Fibroblast of skin of scalp (primary cell): ENCODE measurements at regions not wholly inside any gene's neighbourhood (a gene's known extent, or its start where the extent isn't known, plus 50 kb on each side); places are given as distances from the start of the nearest gene placed in this dataset.

Source experiments
- DNase-seq: peaks from one replicate; pipeline ENCODE4 v3.0.0-alpha.2; 2013

- DNase-seq, result peak; percentile 11
Observed at GRCh38 chr5:97601651-97602050, 418.6 kb upstream of the RIOK2 start.

GRCh38 chr5:97606531-97606930, 423.5 kb upstream of the RIOK2 start:
- DNase-seq, result no peak

GRCh38 chr5:97608501-97608900, 425.5 kb upstream of the RIOK2 start:
- DNase-seq, result no peak

GRCh38 chr5:97618721-97619120, 435.7 kb upstream of the RIOK2 start:
- peak; percentile 90 for DNase-seq

- DNase-seq, result no peak
Observed at GRCh38 chr5:97623441-97623840, 440.4 kb upstream of the RIOK2 start.

- peak; percentile 8 for DNase-seq
Observed at GRCh38 chr5:97624886-97625285, 441.8 kb upstream of the RIOK2 start.

GRCh38 chr5:97627272-97627671, 444.2 kb upstream of the RIOK2 start:
- peak; percentile 2 for DNase-seq

- DNase-seq, result peak; percentile 14
Observed at GRCh38 chr5:97628031-97628430, 445.0 kb upstream of the RIOK2 start.

GRCh38 chr5:97628807-97629206, 445.8 kb upstream of the RIOK2 start:
- DNase-seq, result peak; percentile 2

GRCh38 chr5:97629276-97629675, 446.2 kb upstream of the RIOK2 start:
- peak; percentile 79 for DNase-seq

- DNase-seq, result no peak
Observed at GRCh38 chr5:97635553-97635952, 452.5 kb upstream of the RIOK2 start.

GRCh38 chr5:97636766-97637165, 453.7 kb upstream of the RIOK2 start:
- no peak for DNase-seq

GRCh38 chr5:97641081-97641480, 458.0 kb upstream of the RIOK2 start:
- no peak for DNase-seq

GRCh38 chr5:97644206-97644605, 461.2 kb upstream of the RIOK2 start:
- no peak for DNase-seq

GRCh38 chr5:97644896-97645295, 461.8 kb upstream of the RIOK2 start:
- no peak for DNase-seq

GRCh38 chr5:97657239-97657638, 474.2 kb upstream of the RIOK2 start:
- DNase-seq, result peak; percentile 1

GRCh38 chr5:97658116-97658900, 475.3 kb upstream of the RIOK2 start:
- no peak for DNase-seq

GRCh38 chr5:97666783-97667182, 483.7 kb upstream of the RIOK2 start:
- DNase-seq, result no peak

GRCh38 chr5:97670447-97670846, 487.4 kb upstream of the RIOK2 start:
- no peak for DNase-seq

- DNase-seq, result no peak
Observed at GRCh38 chr5:97676608-97677007, 493.6 kb upstream of the RIOK2 start.

- DNase-seq, result no peak
Observed at GRCh38 chr5:97694091-97694490, 511.0 kb upstream of the RIOK2 start.

- no peak for DNase-seq
Observed at GRCh38 chr5:97714424-97714823, 531.4 kb upstream of the RIOK2 start.

- no peak for DNase-seq
Observed at GRCh38 chr5:97726106-97726505, 543.1 kb upstream of the RIOK2 start.

- DNase-seq, result peak; percentile 26
Observed at GRCh38 chr5:97728920-97729319, 545.9 kb upstream of the RIOK2 start.

GRCh38 chr5:97729938-97730337, 546.9 kb upstream of the RIOK2 start:
- no peak for DNase-seq
